ENCODE measurements at regions not wholly inside any gene's neighbourhood (a gene's known extent, or its start where the extent isn't known, plus 50 kb on each side); places are given as distances from the start of the nearest gene placed in this dataset.

- no peak for DNase-seq
Measured at GRCh38 chr3:70899816-70900215, 587.4 kb upstream of the MDFIC2 start.

DNA sequence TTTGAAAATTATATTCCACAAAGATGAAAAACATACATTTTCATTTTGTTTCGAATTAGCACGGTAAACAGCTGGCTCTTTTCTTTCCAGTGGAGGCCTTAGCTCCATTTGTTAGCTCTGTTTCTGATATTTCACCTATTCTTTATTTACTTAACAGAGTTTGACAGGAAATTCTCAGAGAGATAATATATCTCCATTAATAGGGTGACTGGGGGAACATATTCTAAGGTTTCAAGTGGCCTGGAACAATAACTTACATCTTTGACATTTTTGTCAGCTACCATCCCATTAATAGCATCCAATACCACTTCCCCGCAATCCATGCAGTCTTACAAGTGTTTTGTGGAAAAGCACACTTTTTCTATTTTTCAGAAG, 577.6 kb upstream of the MDFIC2 start:
- no peak for DNase-seq

GRCh38 chr3:70889162-70890019, 577.0 kb upstream of the MDFIC2 start:
- no peak for DNase-seq

DNA sequence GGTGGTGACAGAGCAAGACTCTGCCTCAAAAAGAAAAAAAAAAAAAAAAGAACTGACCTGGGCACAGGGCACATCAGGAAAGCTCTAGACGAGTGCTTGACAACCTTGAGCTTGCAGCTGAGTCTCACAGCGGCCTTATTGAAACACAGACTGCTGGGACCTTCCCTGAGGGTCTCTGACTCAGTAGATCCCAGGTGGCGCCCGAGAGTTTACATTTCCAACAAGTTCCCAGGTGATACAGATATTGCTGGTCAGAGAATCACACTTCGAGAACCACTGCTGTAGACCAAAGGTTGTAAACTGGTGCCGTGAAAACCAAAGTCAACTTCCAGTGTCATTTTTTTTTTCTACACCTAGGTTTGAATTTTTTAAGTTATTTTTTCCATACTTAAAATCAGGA, 573.2 kb upstream of the MDFIC2 start:
- no peak for DNase-seq

- DNase-seq: no peak
Measured at GRCh38 chr3:70882104-70882503, 569.7 kb upstream of the MDFIC2 start.

GRCh38 chr3:70880421-70880820, 568.0 kb upstream of the MDFIC2 start:
- DNase-seq: no peak

GRCh38 chr3:70876154-70876553, 563.7 kb upstream of the MDFIC2 start:
- no peak for DNase-seq

DNA sequence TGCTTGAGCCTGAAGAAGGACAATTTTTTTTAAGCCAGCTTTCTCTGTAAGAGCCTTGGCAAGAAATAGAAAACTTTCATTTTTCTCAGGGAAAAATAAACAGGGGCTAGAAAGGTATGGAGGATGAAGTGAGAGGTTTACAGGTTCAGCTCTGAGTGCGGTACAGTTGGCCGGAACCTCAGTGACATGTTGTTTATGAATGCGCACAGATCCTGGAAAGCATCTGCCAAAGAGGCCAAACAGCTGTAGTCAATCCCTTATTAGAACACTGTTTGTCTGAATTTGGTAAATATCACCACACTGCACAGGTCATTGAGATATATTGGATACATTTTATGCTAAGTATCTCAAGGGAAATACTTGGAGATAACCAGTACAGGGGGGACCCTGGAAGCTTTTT, 561.8 kb upstream of the MDFIC2 start:
- no peak for DNase-seq

GRCh38 chr3:70873686-70874085, 561.2 kb upstream of the MDFIC2 start:
- DNase-seq: no peak

DNA sequence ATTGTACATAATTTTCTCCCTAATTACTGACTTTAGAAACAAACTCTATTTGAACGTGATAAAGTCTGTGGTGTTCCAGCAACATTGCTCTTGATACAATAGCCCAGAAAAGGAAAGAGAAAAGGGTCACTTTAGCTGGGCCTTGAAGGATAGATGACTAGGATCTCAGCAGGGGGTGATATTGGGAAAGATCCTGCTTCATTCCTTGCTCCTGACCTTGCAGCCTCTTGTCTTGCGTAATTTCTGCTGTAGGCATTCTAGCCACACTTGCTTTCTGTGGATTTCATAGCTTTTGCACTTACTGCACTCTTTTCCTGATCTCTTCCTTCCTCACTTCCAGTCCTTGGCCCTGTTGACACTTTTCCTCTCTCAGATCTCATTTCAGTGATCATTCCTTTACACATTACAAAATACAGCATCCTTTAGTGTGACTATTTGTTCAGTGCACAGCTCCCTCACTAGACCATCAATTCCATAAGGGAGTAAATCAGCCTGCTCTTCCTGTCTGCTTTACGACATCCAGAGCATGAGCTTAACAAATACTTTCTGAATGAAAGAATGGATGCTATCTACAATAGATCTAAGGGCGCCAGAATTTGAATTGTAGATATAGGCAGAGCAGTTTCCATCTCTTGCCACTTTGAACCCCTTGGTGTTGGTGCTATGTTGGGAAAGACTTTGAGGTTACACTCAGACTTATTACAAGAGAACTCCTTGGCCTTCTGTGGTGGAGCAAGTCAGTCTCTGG, 559.6 kb upstream of the MDFIC2 start:
- no peak for DNase-seq

GRCh38 chr3:70870576-70870975, 558.1 kb upstream of the MDFIC2 start:
- DNase-seq: no peak

DNA sequence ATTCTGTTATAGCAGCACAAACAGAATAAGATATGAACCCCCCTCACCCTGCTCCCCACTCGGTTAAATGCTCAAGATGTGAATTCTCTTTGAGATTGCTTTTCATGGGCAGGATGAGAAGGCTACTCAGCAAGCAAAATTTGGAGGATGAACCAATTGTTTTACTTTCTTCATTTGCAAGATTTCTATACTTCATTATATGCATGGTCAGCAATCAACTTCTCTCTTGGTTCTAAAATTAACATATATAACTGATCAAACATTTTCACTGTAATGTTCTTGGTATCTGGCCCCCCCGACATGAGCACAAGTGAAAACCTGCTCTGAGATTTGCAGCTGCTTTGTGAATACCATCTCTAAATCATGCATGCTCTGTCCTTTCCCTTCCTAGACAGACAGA, 556.1 kb upstream of the MDFIC2 start:
- no peak for DNase-seq

- no peak for DNase-seq
Measured at GRCh38 chr3:70863049-70863448, 550.6 kb upstream of the MDFIC2 start.

DNA sequence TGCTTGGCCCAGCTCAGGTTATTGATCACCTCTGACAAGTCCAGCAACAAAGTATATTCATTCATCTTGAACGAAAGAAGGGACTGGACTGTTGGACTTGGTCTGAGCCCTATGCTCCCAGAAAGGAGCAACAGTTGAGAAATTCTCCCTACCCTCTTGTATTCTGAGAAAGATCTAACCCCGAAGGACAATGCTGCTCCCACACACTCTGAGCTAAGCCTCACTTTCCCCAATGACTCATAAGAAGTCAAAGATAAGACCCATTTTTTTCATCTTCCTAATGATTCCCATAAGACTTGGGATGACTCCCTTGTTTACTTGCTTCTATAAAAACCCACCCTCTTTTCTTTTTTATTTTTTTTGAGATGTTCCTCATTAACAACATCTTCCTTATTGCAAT, 549.4 kb upstream of the MDFIC2 start:
- DNase-seq: no peak

DNA sequence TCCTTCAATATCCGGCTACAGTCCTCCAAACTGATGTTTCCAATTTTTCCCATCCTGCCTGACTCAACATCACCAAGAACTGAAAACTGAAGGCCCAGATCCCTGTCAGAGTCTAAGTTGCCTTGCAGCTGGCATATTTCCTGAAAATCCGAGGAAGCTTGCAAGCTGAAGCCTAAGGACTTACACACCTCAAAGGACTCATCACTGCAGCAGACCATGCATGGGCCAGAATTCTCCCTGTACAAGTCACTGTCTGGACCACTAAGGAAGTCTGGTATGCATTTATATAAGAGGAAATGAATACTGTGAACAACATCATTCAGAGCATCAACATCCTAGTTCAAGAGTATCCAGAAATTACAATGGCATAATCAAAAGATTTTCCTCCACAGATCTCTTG, 548.8 kb upstream of the MDFIC2 start:
- no peak for DNase-seq

GRCh38 chr3:70857916-70858315, 545.5 kb upstream of the MDFIC2 start:
- no peak for DNase-seq

GRCh38 chr3:70856414-70857162, 544.1 kb upstream of the MDFIC2 start:
- no peak for DNase-seq

DNA sequence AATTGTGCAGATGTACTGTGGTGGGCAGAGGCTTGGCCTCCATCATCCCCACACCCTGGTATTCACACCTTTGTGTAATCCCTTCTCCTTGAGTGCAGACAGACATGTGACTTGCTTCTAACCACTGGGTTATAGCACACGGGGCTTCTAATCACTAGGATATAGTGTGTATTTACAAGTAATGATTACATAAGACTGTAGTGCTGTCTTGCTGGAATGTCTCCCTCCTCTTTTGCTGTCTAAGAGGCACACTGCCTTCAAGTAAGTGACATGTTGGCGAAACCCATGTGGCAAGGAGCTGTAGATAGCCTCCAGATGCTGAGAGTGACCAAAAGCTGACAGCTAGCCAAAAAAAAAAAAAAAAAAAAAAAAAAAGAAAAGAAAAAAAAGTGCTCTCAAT, 542.7 kb upstream of the MDFIC2 start:
- no peak for DNase-seq

DNA sequence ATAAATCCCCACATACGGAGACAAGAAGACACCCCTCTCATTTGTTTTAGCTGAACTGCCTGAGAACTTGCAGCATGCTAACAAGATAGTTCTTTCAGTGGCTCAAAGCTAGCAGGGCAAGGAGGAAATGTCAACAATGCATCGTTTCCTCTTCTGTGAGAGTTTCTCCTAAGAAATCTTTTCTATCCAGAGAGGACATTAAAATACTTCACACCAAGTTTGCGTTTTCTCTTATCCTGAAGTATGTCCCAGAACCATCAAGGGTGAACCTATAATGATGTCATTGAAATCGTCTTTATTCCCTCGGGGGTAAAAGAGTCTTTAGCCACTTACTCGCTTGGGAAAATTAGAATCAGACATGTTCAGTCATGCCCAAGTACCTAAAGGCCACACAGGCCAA, 541.7 kb upstream of the MDFIC2 start:
- DNase-seq: no peak

DNA sequence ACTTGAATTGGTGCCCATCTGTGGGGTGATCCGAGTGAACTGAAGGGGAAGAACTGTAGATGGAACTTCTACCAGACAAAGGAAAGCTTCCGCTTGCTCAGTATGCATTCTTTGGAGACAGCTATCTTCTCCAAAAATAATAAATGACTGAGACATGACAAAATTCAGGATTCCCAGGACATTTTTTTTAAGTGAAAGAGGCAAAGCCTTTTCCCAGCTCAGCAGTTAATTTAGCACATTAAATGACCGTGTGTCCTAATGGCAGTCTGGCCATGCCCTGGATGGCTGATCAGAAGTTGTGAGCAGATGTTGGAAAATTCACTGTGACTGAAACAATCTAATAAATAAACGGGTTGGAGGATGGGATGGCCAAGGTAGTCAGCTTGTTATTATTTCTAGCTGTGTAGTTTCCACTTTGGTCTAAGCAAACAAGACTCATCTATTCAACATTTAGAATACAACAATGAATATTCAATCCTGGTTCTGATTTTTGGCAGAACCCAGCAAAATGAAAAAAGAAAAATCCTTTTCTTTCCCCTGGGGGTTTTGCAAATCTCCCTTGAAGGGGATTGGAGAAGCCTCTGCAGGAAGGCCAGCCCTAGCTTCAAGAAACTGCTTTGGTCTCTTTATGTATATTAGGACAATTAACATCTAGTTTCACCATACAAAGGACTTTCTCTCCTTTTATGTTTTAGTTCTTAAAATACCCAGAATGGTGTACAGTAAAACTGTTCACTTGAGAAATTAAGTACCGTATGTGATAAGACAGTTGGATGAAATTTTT, 540.9 kb upstream of the MDFIC2 start:
- no peak for DNase-seq

DNA sequence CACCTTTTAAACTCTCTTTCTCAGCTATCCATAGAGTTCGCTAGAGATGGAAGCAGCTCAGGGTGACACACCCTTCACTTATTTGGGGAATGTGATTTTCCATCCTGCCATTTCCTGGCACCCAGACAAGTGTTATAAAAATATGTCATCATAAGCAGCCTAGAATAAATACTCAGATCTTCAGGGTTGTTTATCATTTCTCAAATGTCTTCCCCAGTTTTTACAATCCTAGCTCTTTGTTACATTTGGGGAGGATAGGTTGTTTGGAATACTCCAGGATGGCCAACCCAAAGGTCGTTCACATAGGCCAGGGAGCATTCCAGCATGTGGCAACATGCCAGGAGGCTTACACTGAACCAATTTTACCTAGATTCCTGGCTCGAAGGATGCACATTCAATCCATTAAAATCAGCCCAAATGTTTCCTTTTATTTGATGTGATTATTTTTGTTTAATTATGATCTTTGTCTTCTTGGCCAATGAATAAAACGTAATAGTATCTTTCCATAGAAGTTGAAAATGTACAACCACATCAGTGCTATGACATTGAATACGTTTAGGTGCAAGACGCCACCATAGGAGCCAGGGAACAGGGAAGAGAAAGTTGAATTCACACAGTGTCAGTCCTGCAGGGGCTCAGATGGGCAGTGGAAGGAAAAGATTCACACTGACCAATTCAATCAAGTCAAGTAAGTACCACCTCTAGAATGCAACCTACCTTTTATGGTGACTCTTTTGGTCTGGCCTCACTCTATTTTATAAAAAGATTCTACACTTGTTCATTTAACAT, 537.7 kb upstream of the MDFIC2 start:
- DNase-seq: no peak

Data from NCI-H187 treated with DMSO at 0.1 percent for 48 hours (cell line).